ENCODE measurements at regions not wholly inside any gene's neighbourhood (a gene's known extent, or its start where the extent isn't known, plus 50 kb on each side); places are given as distances from the start of the nearest gene placed in this dataset.

DNA sequence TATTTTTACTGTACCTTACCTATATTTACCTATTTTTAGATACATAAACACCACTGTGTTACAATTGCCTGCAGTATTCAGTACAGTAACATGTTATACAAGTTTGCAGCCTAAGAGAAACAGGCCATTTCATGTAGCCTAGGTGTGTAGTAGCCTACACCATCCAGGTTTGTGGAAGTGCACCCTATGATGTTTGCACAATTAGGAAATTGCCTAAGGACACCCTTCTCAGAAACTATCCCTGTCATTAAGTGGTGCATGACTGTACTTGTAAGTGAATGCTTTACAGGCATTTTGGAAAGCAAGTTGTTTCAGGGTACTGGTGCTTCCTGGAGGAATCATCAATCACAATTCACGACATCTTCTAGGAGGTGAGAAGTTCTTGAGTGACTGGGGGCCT, 991.8 kb upstream of the SLIT2 start:
- intact Hi-C loops (cut with DNase I; ENCODE audit: low total_unique reads), result no loop called here
- Histone ChIP-seq H3K9me3 (no peaks in the 10 kb centered on the region), H3K4me3 (no peak overlapping the region), H3K27me3 (no peaks in the 10 kb centered on the region), H3K36me3 (ENCODE audit: low read depth, missing control alignments) (no peaks in the 10 kb centered on the region), H3K4me1 (no peaks in the 10 kb centered on the region), H3K27ac (no peak overlapping the region)
- DNase-seq, result no peak
- 25 to 29% methylated on average over 1 of the region's 1 CpG for WGBS, 2 donors
- TF ChIP-seq POLR2A (IDR thresholded peaks at IDR 0.05), result no peak
- TF ChIP-seq, protein P1, sequence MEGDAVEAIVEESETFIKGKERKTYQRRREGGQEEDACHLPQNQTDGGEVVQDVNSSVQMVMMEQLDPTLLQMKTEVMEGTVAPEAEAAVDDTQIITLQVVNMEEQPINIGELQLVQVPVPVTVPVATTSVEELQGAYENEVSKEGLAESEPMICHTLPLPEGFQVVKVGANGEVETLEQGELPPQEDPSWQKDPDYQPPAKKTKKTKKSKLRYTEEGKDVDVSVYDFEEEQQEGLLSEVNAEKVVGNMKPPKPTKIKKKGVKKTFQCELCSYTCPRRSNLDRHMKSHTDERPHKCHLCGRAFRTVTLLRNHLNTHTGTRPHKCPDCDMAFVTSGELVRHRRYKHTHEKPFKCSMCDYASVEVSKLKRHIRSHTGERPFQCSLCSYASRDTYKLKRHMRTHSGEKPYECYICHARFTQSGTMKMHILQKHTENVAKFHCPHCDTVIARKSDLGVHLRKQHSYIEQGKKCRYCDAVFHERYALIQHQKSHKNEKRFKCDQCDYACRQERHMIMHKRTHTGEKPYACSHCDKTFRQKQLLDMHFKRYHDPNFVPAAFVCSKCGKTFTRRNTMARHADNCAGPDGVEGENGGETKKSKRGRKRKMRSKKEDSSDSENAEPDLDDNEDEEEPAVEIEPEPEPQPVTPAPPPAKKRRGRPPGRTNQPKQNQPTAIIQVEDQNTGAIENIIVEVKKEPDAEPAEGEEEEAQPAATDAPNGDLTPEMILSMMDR (IDR thresholded peaks at IDR 0.05), result no peak

DNA sequence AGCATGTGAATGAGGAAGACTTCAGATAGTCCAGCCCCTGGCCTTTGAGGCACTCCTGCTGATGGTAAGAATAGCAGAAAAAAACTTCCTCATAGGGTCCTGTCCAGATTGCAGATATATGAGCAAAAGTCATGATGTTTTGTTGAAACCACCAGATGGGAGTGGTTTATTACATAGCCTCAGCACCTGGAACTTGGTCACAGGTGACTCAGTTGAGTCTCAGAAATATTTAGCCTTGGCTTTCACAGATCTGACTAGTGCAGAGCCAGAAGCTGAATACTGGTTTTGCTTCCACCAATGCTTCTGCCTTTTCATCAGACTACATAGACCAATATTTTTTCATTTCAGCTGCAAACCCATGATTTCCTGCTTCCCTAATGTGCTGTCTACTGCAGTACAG, 994.9 kb upstream of the SLIT2 start:
- Histone ChIP-seq H3K4me1 (no peaks in the 10 kb centered on the region), H3K9me3 (no peaks in the 10 kb centered on the region), H3K36me3 (ENCODE audit: low read depth, missing control alignments) (no peaks in the 10 kb centered on the region), H3K4me3 (no peak overlapping the region), H3K27ac (no peak overlapping the region), H3K27me3 (no peaks in the 10 kb centered on the region)
- intact Hi-C loops (cut with DNase I; ENCODE audit: low total_unique reads), result no loop called here
- no peak for TF ChIP-seq POLR2A (IDR thresholded peaks at IDR 0.05)
- TF ChIP-seq, protein P1 (IDR thresholded peaks at IDR 0.05), result no peak
- DNase-seq, result no peak

DNA sequence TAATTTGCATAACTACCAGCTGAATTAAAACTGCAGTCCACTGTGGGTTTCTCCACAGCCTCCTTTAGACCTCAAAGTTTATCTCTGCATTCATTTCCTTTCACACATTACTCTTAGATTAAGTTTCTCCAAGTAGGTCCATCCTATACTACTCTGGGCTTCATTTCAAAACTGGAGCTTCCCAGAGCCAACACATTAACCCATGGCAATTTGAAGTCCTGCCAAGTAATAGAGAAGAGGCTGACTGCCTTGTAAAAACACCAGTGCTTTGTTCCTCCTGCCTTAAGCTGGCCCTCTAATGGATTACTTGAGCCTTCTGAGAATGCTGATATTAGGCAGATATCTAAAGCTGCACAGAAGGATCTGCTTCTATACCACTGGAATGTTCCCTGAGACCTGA, 997.2 kb upstream of the SLIT2 start:
- Histone ChIP-seq H3K27me3 (no peaks in the 10 kb centered on the region), H3K4me3 (no peak overlapping the region), H3K36me3 (ENCODE audit: low read depth, missing control alignments) (no peaks in the 10 kb centered on the region), H3K27ac (no peak overlapping the region), H3K9me3 (no peaks in the 10 kb centered on the region), H3K4me1 (no peaks in the 10 kb centered on the region)
- no peak for TF ChIP-seq POLR2A (IDR thresholded peaks at IDR 0.05)
- TF ChIP-seq, protein P1 (IDR thresholded peaks at IDR 0.05), result no peak
- DNase-seq, result no peak
- intact Hi-C loops (cut with DNase I; ENCODE audit: low total_unique reads), result no loop called here

DNA sequence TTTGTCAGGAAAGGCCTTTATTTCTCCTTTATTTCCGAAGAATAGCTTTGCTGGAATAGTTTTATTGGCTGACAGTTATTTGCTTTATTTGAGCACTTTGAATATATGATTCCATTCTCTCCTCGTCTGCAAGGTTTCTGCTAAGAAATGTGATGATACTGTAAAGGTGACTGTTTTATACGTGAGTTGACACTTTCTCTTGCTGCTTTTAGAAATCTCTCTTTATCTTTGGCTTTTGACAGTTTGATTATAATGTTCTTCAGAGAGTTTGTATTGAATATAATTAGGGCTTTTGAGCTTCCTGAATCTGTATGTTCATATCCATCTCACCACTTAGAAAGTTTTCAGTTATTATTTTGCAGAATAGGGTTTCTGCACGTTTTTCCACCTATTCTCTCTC, 1003.7 kb upstream of the SLIT2 start:
- H3K9me3 ChIP-seq, result no peaks in the 10 kb centered on the region
- no peak overlapping the region for H3K4me3 ChIP-seq
- H3K27me3 ChIP-seq, result no peaks in the 10 kb centered on the region
- no peaks in the 10 kb centered on the region for H3K36me3 ChIP-seq (ENCODE audit: low read depth, missing control alignments)
- WGBS, 2 donors, result 82 to 92% methylated on average over 4 of the region's 4 CpGs
- intact Hi-C loops (cut with DNase I; ENCODE audit: low total_unique reads), result no loop called here
- no peak for DNase-seq
- no peak overlapping the region for H3K27ac ChIP-seq
- TF ChIP-seq, protein P1 (IDR thresholded peaks at IDR 0.05), result no peak
- no peak for TF ChIP-seq POLR2A (IDR thresholded peaks at IDR 0.05)
- H3K4me1 ChIP-seq, result no peaks in the 10 kb centered on the region

DNA sequence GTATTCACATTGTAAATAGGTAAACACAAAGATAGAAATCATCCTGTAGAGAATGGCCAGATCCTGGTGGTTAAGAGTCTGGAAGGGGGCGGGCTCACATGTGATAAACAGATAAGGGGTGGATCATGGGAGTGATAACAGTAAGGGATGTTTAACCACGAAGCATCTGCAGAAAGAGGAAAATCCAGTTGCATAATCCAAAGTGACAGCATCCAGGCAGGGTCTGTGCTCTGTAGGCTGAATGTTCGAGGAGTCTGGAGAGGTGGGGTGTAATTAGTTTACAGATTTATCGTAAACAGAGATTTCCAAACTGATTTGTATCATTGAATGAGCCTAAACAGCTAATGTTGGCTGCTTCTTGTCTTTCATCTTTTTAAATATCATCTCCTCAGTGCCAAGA, 1009.8 kb upstream of the SLIT2 start:
- 82 to 87% methylated on average over 4 of the region's 4 CpGs for WGBS, 2 donors
- H3K27me3 ChIP-seq, result no peaks in the 10 kb centered on the region
- no peak for DNase-seq
- H3K27ac ChIP-seq, result no peak overlapping the region
- intact Hi-C loops (cut with DNase I; ENCODE audit: low total_unique reads), result no loop called here
- TF ChIP-seq, protein P1 (IDR thresholded peaks at IDR 0.05), result no peak
- no peak for TF ChIP-seq POLR2A (IDR thresholded peaks at IDR 0.05)
- no peaks in the 10 kb centered on the region for H3K4me1 ChIP-seq
- H3K36me3 ChIP-seq (ENCODE audit: low read depth, missing control alignments), result no peaks in the 10 kb centered on the region
- H3K9me3 ChIP-seq, result no peaks in the 10 kb centered on the region
- no peak overlapping the region for H3K4me3 ChIP-seq

All from testis (tissue), 2 donors.